ENCODE measurements at regions not wholly inside any gene's neighbourhood (a gene's known extent, or its start where the extent isn't known, plus 50 kb on each side); places are given as distances from the start of the nearest gene placed in this dataset.
"Not testable (repeated sequence)": the region's sequence is repeated elsewhere in the genome, so short reads cannot be mapped to it uniquely, and the experiment has no call there.

DNA sequence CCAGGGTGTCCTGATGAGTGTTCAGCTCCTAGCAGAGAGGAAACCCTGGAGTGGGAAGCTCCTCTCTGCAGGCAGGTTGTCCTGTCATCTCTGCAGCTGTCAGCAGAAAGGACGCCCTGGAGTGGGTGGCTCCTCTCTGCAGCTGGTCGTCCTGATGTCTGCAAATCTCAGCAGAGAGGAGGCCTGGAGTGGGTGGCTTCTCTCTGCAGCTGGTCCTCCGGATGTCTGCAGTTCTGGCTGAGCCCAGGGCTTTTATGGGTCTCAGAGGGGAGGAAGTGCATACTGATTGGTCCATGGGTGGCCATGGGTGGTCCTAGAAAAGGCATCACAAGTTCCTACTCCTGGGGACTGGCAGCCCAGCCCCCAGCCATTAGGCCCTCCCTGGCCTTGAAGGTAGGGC is 102.6 kb upstream of the BNIP2 start:
- intact Hi-C loops (cut with DNase I; ENCODE audit: low total_unique reads) = no loop called here
- no peak overlapping the region for H3K4me3 ChIP-seq

DNA sequence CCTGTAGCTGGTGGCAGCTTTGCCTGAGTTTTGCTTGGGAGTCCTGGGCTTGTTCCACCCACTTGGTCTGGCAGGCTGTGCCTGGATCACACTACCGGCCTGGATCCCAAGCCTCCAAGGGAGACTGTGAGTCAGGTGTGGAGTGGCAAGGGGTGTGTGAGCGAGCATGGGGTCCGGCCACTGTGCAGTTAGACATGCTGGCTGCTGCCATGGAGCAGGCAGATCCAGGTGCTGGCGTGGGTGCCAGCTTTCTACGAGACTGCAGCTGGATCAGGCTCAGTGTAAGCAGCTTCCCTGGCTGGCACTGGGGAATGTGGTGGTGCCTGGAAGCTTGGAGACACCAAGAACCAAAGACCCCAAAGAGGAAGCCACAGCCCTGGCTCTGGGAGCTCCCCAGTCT is 102.0 kb upstream of the BNIP2 start:
- intact Hi-C loops (cut with DNase I; ENCODE audit: low total_unique reads) = no loop called here
- Histone ChIP-seq H3K27ac (no peak overlapping the region), H3K4me3 (no peak overlapping the region), H3K36me3 (no peaks in the 10 kb centered on the region), H3K27me3 (no peaks in the 10 kb centered on the region), H3K4me1 (no peaks in the 10 kb centered on the region), H3K9me3 (no peaks in the 10 kb centered on the region)
- DNase-seq = no peak
- no peak for TF ChIP-seq POLR2A (IDR thresholded peaks at IDR 0.05)
- TF ChIP-seq, protein P1, sequence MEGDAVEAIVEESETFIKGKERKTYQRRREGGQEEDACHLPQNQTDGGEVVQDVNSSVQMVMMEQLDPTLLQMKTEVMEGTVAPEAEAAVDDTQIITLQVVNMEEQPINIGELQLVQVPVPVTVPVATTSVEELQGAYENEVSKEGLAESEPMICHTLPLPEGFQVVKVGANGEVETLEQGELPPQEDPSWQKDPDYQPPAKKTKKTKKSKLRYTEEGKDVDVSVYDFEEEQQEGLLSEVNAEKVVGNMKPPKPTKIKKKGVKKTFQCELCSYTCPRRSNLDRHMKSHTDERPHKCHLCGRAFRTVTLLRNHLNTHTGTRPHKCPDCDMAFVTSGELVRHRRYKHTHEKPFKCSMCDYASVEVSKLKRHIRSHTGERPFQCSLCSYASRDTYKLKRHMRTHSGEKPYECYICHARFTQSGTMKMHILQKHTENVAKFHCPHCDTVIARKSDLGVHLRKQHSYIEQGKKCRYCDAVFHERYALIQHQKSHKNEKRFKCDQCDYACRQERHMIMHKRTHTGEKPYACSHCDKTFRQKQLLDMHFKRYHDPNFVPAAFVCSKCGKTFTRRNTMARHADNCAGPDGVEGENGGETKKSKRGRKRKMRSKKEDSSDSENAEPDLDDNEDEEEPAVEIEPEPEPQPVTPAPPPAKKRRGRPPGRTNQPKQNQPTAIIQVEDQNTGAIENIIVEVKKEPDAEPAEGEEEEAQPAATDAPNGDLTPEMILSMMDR (IDR thresholded peaks at IDR 0.05) = no peak

More for the DNA sequence above, 102.6 kb upstream of the BNIP2 start:
- Histone ChIP-seq H3K4me1 (no peaks in the 10 kb centered on the region), H3K27ac (no peak overlapping the region), H3K27me3 (no peaks in the 10 kb centered on the region), H3K36me3 (no peaks in the 10 kb centered on the region), H3K9me3 (no peaks in the 10 kb centered on the region)
- TF ChIP-seq, protein P1 (IDR thresholded peaks at IDR 0.05) = no peak
- TF ChIP-seq POLR2A (IDR thresholded peaks at IDR 0.05) = no peak
- no peak for DNase-seq

DNA sequence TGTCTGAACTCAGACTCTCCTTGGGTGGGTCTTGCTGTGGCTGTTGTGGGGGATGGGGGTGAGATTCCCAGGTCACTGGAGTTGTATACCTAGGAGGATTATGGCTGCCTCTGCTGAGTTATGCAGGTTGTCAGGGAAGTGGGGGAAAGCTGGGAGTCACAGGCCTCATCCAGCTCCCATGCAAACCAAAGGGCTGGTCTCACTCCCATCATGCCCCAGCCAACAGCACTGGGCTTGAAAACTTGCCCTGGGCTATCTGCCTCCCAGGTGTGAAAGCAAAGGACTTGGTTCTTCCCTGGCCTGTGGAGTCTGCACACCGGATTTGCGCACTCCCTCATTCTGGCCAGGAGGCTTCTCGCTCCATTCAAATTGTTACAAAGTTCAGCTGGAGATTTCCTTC is 97.3 kb upstream of the BNIP2 start:
- H3K27me3 ChIP-seq; H3K4me3 ChIP-seq; intact Hi-C loops (cut with DNase I; ENCODE audit: low total_unique reads); H3K9me3 ChIP-seq; H3K27ac ChIP-seq; H3K36me3 ChIP-seq; DNase-seq; H3K4me1 ChIP-seq: not testable (repeated sequence)

DNA sequence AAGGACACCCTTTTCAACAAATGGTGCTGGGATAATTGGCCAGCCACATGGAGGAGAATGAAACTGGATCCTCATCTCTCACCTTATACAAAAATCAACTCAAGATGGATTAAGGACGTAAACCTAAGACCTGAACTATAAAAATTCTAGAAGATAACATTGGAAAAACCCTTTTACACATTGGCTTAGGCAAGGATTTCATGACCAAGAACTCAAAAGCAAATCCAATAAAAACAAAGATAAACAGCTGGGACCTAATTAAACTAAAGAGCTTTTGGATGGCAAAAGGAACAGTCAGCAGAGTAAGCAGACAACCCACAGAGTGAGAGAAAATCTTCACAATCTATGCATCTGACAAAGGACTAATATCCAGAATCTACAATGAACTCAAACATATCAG is 96.9 kb upstream of the BNIP2 start:
- H3K27ac ChIP-seq; H3K4me1 ChIP-seq; H3K36me3 ChIP-seq; H3K27me3 ChIP-seq; DNase-seq; H3K9me3 ChIP-seq; H3K4me3 ChIP-seq; intact Hi-C loops (cut with DNase I; ENCODE audit: low total_unique reads): not testable (repeated sequence)

DNA sequence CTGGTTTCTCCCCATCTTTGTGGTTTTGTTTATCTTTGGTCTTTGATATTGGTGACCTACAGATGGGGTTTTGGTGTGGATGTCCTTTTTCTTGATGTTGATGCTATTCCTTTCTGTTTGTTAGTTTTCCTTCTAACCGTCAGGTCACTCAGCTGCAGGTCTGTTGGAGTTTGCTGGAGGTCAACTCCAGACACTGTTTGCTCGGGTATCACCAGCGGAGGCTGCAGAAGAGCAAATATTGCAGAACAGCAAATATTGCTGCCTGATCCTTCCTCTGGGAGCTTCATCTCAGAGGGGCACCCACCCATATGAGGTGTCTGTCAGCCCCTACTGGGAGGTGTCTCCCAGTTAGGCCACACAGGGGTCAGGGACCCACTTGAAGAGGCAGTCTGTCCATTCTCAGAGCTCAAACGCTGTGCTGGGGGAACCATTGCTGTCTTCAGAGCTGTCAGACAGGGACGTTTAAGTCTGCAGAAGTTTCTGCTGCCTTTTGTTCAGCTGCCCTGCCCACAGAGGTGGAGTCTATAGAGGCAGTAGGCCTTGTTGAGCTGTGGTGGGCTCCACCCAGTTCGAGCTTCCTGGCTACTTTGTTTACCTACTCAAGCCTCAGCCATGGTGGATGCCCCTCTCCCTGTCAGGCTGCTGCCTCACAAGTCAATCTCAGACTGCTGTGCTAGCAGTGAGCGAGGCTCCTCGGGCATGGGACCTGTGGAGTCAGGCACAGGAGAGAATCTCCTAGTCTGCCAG is 94.8 kb upstream of the BNIP2 start:
- H3K4me3 ChIP-seq; H3K27ac ChIP-seq; DNase-seq; H3K36me3 ChIP-seq; H3K27me3 ChIP-seq; intact Hi-C loops (cut with DNase I; ENCODE audit: low total_unique reads); H3K9me3 ChIP-seq; H3K4me1 ChIP-seq: not testable (repeated sequence)

DNA sequence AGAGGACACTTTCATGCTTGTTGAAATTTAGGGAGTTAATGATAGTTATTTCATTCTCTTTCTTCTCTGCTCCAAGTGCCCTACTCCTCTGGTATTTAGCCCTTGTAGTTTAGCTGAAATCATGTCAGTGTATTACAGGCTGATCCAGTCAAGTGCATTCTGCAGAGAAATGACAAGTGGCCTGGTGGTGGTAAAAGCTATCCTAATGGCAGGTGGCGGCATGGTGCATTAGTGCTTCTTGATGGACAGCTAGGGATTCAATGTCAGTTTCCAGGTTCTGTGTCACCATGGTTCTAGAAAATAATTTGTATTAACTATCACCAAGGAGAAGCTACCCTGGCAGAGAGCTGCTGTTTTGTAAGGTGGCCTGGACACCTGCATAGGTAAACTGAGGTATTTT is 90.0 kb upstream of the BNIP2 start:
- Histone ChIP-seq H3K27me3 (no peaks in the 10 kb centered on the region), H3K4me1 (no peaks in the 10 kb centered on the region), H3K27ac (no peak overlapping the region), H3K36me3 (no peaks in the 10 kb centered on the region), H3K4me3 (no peak overlapping the region), H3K9me3 (no peaks in the 10 kb centered on the region)
- DNase-seq = no peak
- intact Hi-C loops (cut with DNase I; ENCODE audit: low total_unique reads) = no loop called here
- TF ChIP-seq POLR2A (IDR thresholded peaks at IDR 0.05) = no peak
- TF ChIP-seq, protein P1 (IDR thresholded peaks at IDR 0.05) = no peak

DNA sequence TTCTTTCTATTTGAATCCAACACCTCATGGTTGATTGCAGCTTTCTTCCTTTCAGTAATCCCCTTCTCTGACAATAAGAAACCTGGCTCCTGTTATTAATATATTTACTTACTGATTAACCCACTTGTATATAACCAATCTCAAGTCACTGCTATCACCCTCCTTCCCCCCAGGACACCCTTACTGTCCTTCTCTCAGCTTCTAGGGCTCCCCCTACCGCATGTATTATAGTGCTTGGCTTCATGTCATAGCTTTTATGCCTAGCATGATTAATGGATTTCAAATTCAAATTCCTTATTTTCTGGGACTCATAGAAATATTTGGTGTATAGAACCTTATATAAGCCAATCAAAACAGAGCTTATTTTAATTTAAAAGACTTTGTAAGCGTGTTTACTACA is 75.7 kb upstream of the BNIP2 start:
- DNase-seq = no peak
- no peaks in the 10 kb centered on the region for H3K9me3 ChIP-seq
- no peak overlapping the region for H3K4me3 ChIP-seq
- H3K27me3 ChIP-seq = peaks cover 0 to 4% of the 10 kb centered on the region in 2 donors
- H3K27ac ChIP-seq = no peak overlapping the region
- intact Hi-C loops (cut with DNase I; ENCODE audit: low total_unique reads) = no loop called here
- H3K36me3 ChIP-seq = no peaks in the 10 kb centered on the region
- TF ChIP-seq POLR2A (IDR thresholded peaks at IDR 0.05) = no peak
- TF ChIP-seq, protein P1 (IDR thresholded peaks at IDR 0.05) = no peak
- H3K4me1 ChIP-seq = no peaks in the 10 kb centered on the region

Measured in uterus (tissue), 3 donors.